ENCODE measurements at regions not wholly inside any gene's neighbourhood (a gene's known extent, or its start where the extent isn't known, plus 50 kb on each side); places are given as distances from the start of the nearest gene placed in this dataset.

- TF ChIP-seq POLR2A (IDR thresholded peaks at IDR 0.05) (no peak), POLR2AphosphoS5 (IDR thresholded peaks at IDR 0.05) (no peak)
- TF ChIP-seq, protein P1, sequence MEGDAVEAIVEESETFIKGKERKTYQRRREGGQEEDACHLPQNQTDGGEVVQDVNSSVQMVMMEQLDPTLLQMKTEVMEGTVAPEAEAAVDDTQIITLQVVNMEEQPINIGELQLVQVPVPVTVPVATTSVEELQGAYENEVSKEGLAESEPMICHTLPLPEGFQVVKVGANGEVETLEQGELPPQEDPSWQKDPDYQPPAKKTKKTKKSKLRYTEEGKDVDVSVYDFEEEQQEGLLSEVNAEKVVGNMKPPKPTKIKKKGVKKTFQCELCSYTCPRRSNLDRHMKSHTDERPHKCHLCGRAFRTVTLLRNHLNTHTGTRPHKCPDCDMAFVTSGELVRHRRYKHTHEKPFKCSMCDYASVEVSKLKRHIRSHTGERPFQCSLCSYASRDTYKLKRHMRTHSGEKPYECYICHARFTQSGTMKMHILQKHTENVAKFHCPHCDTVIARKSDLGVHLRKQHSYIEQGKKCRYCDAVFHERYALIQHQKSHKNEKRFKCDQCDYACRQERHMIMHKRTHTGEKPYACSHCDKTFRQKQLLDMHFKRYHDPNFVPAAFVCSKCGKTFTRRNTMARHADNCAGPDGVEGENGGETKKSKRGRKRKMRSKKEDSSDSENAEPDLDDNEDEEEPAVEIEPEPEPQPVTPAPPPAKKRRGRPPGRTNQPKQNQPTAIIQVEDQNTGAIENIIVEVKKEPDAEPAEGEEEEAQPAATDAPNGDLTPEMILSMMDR (IDR thresholded peaks at IDR 0.05), result no peak
Measured at GRCh38 chr6:155850408-155850841, 394.8 kb upstream of the NOX3 start.

All from prostate gland (tissue), 2 donors.